ENCODE measurements at regions not wholly inside any gene's neighbourhood (a gene's known extent, or its start where the extent isn't known, plus 50 kb on each side); places are given as distances from the start of the nearest gene placed in this dataset.

- Histone ChIP-seq H4K20me1 (ENCODE audit: insufficient read depth, low read length) (no peaks in the 10 kb centered on the region), H3K36me3 (replicated peaks; ENCODE audit: insufficient read depth, low read length) (no peaks in the 10 kb centered on the region), H3K4me3 (ENCODE audit: low read length) (no peak overlapping the region), H3K79me2 (ENCODE audit: low read length) (no peaks in the 10 kb centered on the region), H3K9me2 (replicated peaks; ENCODE audit: insufficient read depth, low read length) (no peaks in the 10 kb centered on the region), H2AFZ (ENCODE audit: low read length) (no peak overlapping the region), H3K27ac (ENCODE audit: low read length) (no peak overlapping the region), H3K4me1 (ENCODE audit: low read length) (0 out of 2 replicates have a peak, but pooled peaks cover 4% of the 10 kb centered on the region), H3K9ac (ENCODE audit: low read length) (no peak overlapping the region), H3F3A (ENCODE audit: insufficient read depth, low read length) (no peaks in the 10 kb centered on the region), H3K4me2 (ENCODE audit: low read depth, low read length) (no peak overlapping the region), H3K27me3 (replicated peaks; ENCODE audit: insufficient read depth, low read length) (no peaks in the 10 kb centered on the region), H3K9me3 (replicated peaks; ENCODE audit: insufficient read depth, low read length) (no peaks in the 10 kb centered on the region)
- TF ChIP-seq CTCF (IDR thresholded peaks at IDR 0.05; ENCODE audit: low read length) = no peak
- TF ChIP-seq EZH2 (optimal IDR thresholded peaks at IDR 0.05; ENCODE audit: low read depth, low read length) = no peak
- TF ChIP-seq EZH2phosphoT487 (IDR thresholded peaks at IDR 0.05; ENCODE audit: low read length) = no peak
- DNase-seq = no peak
These were observed 265.1 kb upstream of the FBXL7 start for GRCh38 chr5:15234911-15235310.

- no peaks in the 10 kb centered on the region for H3K79me2 ChIP-seq (ENCODE audit: low read length)
- H3K9ac ChIP-seq (ENCODE audit: low read length) = no peak overlapping the region
- no peak for DNase-seq
- 0 out of 2 replicates have a peak, but pooled peaks cover 4% of the 10 kb centered on the region for H3K4me1 ChIP-seq (ENCODE audit: low read length)
- no peak for TF ChIP-seq EZH2phosphoT487 (IDR thresholded peaks at IDR 0.05; ENCODE audit: low read length)
- TF ChIP-seq EZH2 (optimal IDR thresholded peaks at IDR 0.05; ENCODE audit: low read depth, low read length) = no peak
- no peak for TF ChIP-seq CTCF (IDR thresholded peaks at IDR 0.05; ENCODE audit: low read length)
- no peak overlapping the region for H2AFZ ChIP-seq (ENCODE audit: low read length)
- H3F3A ChIP-seq (ENCODE audit: insufficient read depth, low read length) = no peaks in the 10 kb centered on the region
- no peaks in the 10 kb centered on the region for H3K27me3 ChIP-seq (replicated peaks; ENCODE audit: insufficient read depth, low read length)
- H3K4me2 ChIP-seq (ENCODE audit: low read depth, low read length) = no peak overlapping the region
- H3K9me2 ChIP-seq (replicated peaks; ENCODE audit: insufficient read depth, low read length) = no peaks in the 10 kb centered on the region
- no peaks in the 10 kb centered on the region for H3K9me3 ChIP-seq (replicated peaks; ENCODE audit: insufficient read depth, low read length)
- H3K4me3 ChIP-seq (ENCODE audit: low read length) = no peak overlapping the region
- H3K27ac ChIP-seq (ENCODE audit: low read length) = no peak overlapping the region
- no peaks in the 10 kb centered on the region for H4K20me1 ChIP-seq (ENCODE audit: insufficient read depth, low read length)
- no peaks in the 10 kb centered on the region for H3K36me3 ChIP-seq (replicated peaks; ENCODE audit: insufficient read depth, low read length)
These were observed 265.6 kb upstream of the FBXL7 start for GRCh38 chr5:15234366-15234765.

GRCh38 chr5:15233566-15233965, 266.4 kb upstream of the FBXL7 start:
- H3K9ac ChIP-seq (ENCODE audit: low read length) = no peak overlapping the region
- H3K36me3 ChIP-seq (replicated peaks; ENCODE audit: insufficient read depth, low read length) = no peaks in the 10 kb centered on the region
- H3F3A ChIP-seq (ENCODE audit: insufficient read depth, low read length) = no peaks in the 10 kb centered on the region
- H3K79me2 ChIP-seq (ENCODE audit: low read length) = no peaks in the 10 kb centered on the region
- no peak overlapping the region for H2AFZ ChIP-seq (ENCODE audit: low read length)
- no peaks in the 10 kb centered on the region for H3K27me3 ChIP-seq (replicated peaks; ENCODE audit: insufficient read depth, low read length)
- H3K4me3 ChIP-seq (ENCODE audit: low read length) = no peak overlapping the region
- DNase-seq = no peak
- no peaks in the 10 kb centered on the region for H3K9me3 ChIP-seq (replicated peaks; ENCODE audit: insufficient read depth, low read length)
- no peak overlapping the region for H3K27ac ChIP-seq (ENCODE audit: low read length)
- H3K4me2 ChIP-seq (ENCODE audit: low read depth, low read length) = no peak overlapping the region
- 0 out of 2 replicates have a peak, but pooled peaks cover 4% of the 10 kb centered on the region for H3K4me1 ChIP-seq (ENCODE audit: low read length)
- no peaks in the 10 kb centered on the region for H4K20me1 ChIP-seq (ENCODE audit: insufficient read depth, low read length)
- H3K9me2 ChIP-seq (replicated peaks; ENCODE audit: insufficient read depth, low read length) = no peaks in the 10 kb centered on the region
- TF ChIP-seq EZH2phosphoT487 (IDR thresholded peaks at IDR 0.05; ENCODE audit: low read length) (no peak), CTCF (IDR thresholded peaks at IDR 0.05; ENCODE audit: low read length) (no peak), EZH2 (optimal IDR thresholded peaks at IDR 0.05; ENCODE audit: low read depth, low read length) (no peak)

All from MM.1S (cell line).